ENCODE measurements at regions not wholly inside any gene's neighbourhood (a gene's known extent, or its start where the extent isn't known, plus 50 kb on each side); places are given as distances from the start of the nearest gene placed in this dataset.

DNA sequence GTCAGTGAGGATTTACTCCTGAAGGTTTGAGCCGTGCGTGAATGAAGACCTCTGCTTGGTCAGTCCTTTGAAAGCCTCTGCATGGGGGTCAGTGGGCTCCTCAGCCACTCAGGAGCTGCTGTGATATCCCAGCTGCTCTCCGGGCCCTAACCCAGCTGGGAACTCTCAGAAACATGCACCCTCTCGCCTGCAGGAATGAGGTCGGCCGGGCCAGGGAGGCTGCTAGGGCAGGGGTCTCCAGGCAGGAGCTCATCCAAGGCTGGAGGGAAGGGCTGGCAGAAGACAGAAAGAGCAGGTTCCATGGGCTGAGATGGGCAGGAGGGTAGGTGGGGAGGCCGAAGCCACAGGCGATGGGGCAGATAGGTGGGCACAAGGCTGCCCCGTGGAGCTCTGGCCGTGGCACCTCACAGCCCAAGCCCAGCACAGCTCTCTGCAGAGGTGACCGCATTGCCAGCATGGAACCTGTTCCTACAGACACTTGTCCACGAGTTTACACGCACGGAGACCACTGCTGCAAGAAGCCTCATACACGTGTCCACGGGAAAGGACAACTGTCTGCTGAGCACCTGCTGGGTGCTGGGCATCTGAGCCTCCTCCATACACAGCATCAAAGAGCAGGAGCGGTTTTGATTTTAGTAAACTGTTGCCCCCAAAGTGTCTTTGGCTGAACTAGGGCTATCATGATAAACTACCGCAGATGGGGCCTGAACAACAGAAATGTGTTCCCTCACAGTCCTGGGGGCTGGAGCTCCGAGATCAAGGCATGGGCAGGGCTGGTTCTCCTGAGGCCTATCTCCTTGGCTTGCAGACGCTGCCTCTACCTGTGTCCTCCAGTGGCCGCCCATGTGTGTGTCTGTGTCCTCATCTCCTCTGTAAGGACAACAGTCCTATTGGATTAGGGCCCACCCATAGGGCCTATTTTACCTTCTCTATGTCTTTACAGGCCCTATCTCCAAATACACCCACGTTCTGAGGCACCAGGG is 85.2 kb upstream of the ADAMTS2 start:
- no peaks in the 10 kb centered on the region for H3K79me2 ChIP-seq (ENCODE audit: control insufficient read depth, insufficient read depth, low read length, unreplicated experiment)
- no peak overlapping the region for H3K27ac ChIP-seq (ENCODE audit: low read depth, low read length)
- H3K4me3 ChIP-seq (ENCODE audit: low read depth, low read length), result no peak overlapping the region
- H3K36me3 ChIP-seq (ENCODE audit: insufficient read depth, low read length), result no peaks in the 10 kb centered on the region
- H3K27me3 ChIP-seq (ENCODE audit: insufficient read depth, low read length), result peaks cover 4% of the 10 kb centered on the region
- H2AFZ ChIP-seq (ENCODE audit: low read length, unreplicated experiment), result no peak overlapping the region
- no peaks in the 10 kb centered on the region for H3K4me1 ChIP-seq (ENCODE audit: control insufficient read depth, insufficient read depth, low read length, unreplicated experiment)

DNA sequence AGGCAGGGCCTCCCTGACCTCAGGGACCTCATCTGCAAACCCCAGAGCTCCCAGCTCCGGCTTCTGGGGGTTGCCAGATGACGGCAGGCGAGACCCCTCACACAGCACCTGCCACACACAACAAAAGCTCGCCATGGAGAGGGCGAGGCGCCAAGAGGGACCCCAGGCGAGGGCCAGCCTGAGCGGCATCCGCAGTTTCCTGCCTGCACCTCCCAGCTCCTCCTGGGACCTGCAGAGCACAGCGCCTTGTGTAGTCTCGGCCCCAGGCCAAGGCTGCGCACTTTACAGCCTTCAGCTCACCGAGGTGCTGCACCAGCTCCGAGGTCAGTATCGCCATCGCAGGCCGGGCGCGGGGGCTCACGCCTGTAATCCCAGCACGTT is 82.4 kb upstream of the ADAMTS2 start:
- peaks cover 8% of the 10 kb centered on the region for H3K4me1 ChIP-seq (ENCODE audit: control insufficient read depth, insufficient read depth, low read length, unreplicated experiment)
- no peak overlapping the region for H2AFZ ChIP-seq (ENCODE audit: low read length, unreplicated experiment)
- no peaks in the 10 kb centered on the region for H3K79me2 ChIP-seq (ENCODE audit: control insufficient read depth, insufficient read depth, low read length, unreplicated experiment)
- H3K36me3 ChIP-seq (ENCODE audit: insufficient read depth, low read length), result no peaks in the 10 kb centered on the region
- peaks cover 15% of the 10 kb centered on the region; the same call in 1 of the 2 replicates for H3K27me3 ChIP-seq (ENCODE audit: insufficient read depth, low read length)
- H3K4me3 ChIP-seq (ENCODE audit: low read depth, low read length), result no peak overlapping the region
- H3K27ac ChIP-seq (ENCODE audit: low read depth, low read length), result no peak overlapping the region

DNA sequence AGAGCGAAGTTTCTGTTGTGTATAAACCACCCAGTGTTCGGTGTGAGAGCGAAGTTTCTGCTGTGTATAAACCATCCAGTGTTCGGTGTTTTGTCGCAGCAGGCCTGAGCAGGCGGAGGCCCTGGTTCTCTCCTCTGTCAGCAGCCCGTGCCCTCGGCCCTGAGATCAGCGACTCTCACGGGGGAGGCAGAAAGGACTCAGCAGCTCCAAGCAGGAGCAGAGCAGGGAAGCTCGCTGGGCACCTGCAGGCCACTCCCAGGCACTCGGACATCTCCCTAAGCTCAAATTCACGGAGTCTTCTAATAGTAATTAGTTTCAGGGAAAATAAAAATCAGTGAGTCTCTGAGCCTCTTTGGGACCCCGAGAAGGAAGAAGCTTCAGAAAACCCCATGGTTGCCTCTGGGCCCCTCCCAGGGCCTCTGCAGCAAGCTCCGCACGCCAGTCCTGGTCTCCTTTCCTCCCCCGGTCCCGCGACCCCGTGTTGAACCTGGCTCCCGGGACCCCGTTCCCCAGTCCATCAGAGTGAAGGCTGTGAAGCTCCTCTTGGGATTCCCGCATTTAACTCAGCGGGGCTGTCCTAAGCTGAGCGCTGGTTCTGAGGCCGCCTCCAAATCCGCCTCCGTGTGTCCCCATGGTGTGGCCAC is 81.9 kb upstream of the ADAMTS2 start:
- Histone ChIP-seq H3K27me3 (ENCODE audit: insufficient read depth, low read length) (peaks cover 15% of the 10 kb centered on the region; the same call in 1 of the 2 replicates), H3K4me1 (ENCODE audit: control insufficient read depth, insufficient read depth, low read length, unreplicated experiment) (peaks cover 14% of the 10 kb centered on the region), H3K27ac (ENCODE audit: low read depth, low read length) (no peak overlapping the region), H3K79me2 (ENCODE audit: control insufficient read depth, insufficient read depth, low read length, unreplicated experiment) (no peaks in the 10 kb centered on the region), H3K36me3 (ENCODE audit: insufficient read depth, low read length) (no peaks in the 10 kb centered on the region), H2AFZ (ENCODE audit: low read length, unreplicated experiment) (no peak overlapping the region), H3K4me3 (ENCODE audit: low read depth, low read length) (no peak overlapping the region)

DNA sequence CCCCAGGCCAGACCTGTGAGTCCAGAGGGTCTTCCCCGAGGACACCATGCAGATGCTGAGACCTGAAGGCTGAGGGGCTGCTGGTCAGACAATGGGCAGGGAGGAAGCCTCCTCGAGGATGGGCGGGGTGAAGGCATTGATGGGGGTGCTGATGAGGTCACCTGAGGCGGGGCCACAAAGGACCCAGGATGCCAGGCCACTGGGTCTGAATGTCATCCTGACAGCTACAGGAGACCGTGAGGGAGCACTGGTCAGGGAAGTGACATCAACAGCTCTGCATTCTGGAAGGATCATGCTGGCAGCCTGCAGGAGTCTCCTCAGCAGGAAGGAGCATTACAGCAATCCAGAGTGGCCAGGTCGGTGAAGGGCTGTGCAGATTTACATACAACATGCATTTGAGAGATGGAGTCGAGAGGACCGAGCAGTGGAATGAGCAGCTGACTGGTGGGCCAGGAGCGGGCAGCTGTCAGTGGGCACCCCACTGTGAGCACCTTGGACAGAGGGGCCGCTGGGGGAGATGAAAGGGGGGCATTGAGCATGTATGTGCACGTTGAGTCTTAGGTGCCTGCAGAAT is 77.7 kb upstream of the ADAMTS2 start:
- H3K27me3 ChIP-seq (ENCODE audit: insufficient read depth, low read length), result peaks cover 25% of the 10 kb centered on the region; the same call in 1 of the 2 replicates
- no peaks in the 10 kb centered on the region for H3K79me2 ChIP-seq (ENCODE audit: control insufficient read depth, insufficient read depth, low read length, unreplicated experiment)
- no peak overlapping the region for H3K4me3 ChIP-seq (ENCODE audit: low read depth, low read length)
- peaks cover 18% of the 10 kb centered on the region for H3K4me1 ChIP-seq (ENCODE audit: control insufficient read depth, insufficient read depth, low read length, unreplicated experiment)
- no peak overlapping the region for H2AFZ ChIP-seq (ENCODE audit: low read length, unreplicated experiment)
- H3K27ac ChIP-seq (ENCODE audit: low read depth, low read length), result no peak overlapping the region
- no peaks in the 10 kb centered on the region for H3K36me3 ChIP-seq (ENCODE audit: insufficient read depth, low read length)

DNA sequence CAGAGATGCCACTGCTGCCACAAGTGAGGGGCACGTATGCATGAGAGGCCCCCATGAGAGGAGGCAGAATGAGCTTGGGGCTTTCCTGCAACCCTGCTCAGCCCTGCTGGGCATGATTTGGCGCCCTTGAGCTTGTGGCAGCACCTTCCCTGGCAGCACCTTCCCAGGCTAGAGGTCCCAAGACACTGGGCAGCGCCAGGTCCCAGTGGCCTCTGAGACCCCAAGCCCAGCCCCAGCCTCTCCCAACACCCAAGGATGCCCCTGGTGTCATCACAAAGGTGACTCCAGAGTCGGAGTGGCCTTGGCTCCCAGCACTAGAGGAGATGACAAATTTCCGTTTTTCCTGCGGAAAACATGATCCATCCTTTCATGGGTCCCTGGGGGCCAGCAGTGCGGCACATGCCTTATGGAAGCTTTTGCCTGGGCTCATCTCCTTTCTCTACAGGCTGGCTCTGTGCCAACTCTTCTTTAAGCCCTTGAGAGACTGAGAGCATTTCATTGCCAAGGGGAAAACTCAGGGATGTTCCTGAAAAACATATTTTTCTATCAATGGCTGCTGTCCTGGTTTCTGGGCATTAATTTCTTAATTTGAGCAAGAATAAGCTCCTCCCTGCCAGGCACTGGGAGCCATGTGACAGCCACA is 77.1 kb upstream of the ADAMTS2 start:
- peaks cover 18% of the 10 kb centered on the region for H3K4me1 ChIP-seq (ENCODE audit: control insufficient read depth, insufficient read depth, low read length, unreplicated experiment)
- no peaks in the 10 kb centered on the region for H3K36me3 ChIP-seq (ENCODE audit: insufficient read depth, low read length)
- no peak overlapping the region for H3K4me3 ChIP-seq (ENCODE audit: low read depth, low read length)
- no peaks in the 10 kb centered on the region for H3K79me2 ChIP-seq (ENCODE audit: control insufficient read depth, insufficient read depth, low read length, unreplicated experiment)
- no peak overlapping the region for H3K27ac ChIP-seq (ENCODE audit: low read depth, low read length)
- H3K27me3 ChIP-seq (ENCODE audit: insufficient read depth, low read length), result peaks cover 30% of the 10 kb centered on the region; the same call in 1 of the 2 replicates
- H2AFZ ChIP-seq (ENCODE audit: low read length, unreplicated experiment), result no peak overlapping the region

DNA sequence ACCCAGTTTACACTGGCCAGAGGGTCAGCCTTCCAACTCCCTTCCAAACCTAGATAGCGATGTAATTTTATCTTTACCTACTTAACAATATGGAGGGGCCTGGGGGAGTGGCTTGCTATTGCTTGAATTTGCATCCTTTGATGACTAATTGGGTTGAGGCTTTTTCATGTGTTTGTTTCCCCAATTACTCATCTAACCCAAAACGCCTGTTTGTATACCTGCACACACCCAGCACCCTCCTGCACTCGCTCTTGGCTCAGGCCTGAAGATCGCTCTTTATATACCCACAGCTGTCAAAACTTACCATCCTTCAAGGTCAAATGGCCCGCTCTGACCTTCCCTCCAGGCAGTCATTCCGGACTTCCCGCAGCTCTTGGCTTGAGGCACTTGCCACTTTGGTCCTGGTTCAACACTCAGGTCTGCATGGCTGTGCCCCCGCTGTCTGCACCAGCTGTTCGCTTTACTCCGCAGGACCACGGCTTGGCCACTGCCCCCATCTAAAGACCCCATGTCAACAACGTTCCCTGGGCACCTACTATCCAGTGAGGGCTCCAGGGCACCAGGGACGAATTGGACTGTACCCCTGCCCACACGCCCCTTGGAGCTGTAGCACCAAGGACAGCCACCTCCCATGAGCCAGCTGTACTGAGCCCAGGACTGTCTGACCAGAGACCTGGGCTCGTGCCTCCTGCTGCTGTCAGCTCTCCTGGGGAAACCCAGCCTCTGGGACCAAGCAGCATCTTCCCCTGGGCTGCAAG is 76.1 kb upstream of the ADAMTS2 start:
- peaks cover 18% of the 10 kb centered on the region for H3K4me1 ChIP-seq (ENCODE audit: control insufficient read depth, insufficient read depth, low read length, unreplicated experiment)

DNA sequence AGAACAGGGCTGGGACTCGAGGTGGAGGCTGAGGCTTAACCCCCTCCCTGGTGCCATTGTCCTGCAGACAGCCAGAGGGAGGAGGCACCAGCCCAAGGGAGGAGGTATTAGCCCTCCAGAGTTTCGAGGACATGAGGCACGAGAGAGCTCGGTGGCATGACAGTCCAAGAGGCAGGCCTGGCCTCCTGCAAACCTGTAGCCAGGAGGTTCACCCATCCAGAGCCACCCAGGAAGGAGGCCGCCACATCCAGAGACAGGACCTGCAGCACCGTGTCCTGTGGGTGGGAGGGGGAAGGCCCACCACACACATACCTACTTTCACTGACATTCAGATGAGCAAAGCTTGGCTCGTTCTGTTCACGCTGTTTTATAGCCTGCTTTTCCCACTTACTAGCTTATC is 75.2 kb upstream of the ADAMTS2 start:
- Histone ChIP-seq H3K27me3 (ENCODE audit: insufficient read depth, low read length) (peaks cover 33% of the 10 kb centered on the region; the same call in 1 of the 2 replicates), H3K79me2 (ENCODE audit: control insufficient read depth, insufficient read depth, low read length, unreplicated experiment) (no peaks in the 10 kb centered on the region), H2AFZ (ENCODE audit: low read length, unreplicated experiment) (no peak overlapping the region), H3K27ac (ENCODE audit: low read depth, low read length) (no peak overlapping the region), H3K4me1 (ENCODE audit: control insufficient read depth, insufficient read depth, low read length, unreplicated experiment) (peaks cover 18% of the 10 kb centered on the region), H3K4me3 (ENCODE audit: low read depth, low read length) (no peak overlapping the region), H3K36me3 (ENCODE audit: insufficient read depth, low read length) (no peaks in the 10 kb centered on the region)

More for the DNA sequence above, 76.1 kb upstream of the ADAMTS2 start:
- Histone ChIP-seq H3K36me3 (ENCODE audit: insufficient read depth, low read length) (no peaks in the 10 kb centered on the region), H3K79me2 (ENCODE audit: control insufficient read depth, insufficient read depth, low read length, unreplicated experiment) (no peaks in the 10 kb centered on the region), H3K27ac (ENCODE audit: low read depth, low read length) (no peak overlapping the region), H3K27me3 (ENCODE audit: insufficient read depth, low read length) (peaks cover 36% of the 10 kb centered on the region; the same call in 1 of the 2 replicates), H3K4me3 (ENCODE audit: low read depth, low read length) (no peak overlapping the region), H2AFZ (ENCODE audit: low read length, unreplicated experiment) (no peak overlapping the region)

DNA sequence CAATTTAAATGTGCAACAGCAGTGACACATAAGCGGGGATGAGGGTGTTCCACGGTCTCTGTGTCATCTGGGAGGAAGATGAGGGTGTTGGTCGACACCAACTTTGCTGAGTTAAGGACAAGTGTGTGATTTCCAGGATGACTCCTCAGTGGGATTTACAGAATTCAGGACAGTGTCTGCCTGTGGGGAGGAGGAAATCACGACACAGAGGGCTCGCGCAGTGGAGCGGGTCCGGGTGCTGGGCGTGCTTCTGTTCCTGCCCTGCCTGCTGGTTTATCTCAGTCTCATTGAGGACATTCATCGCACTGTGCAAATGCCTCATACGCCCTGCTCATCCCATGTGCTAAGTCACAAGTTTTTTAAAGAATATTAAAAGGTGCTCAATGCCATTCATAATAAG is 73.7 kb upstream of the ADAMTS2 start:
- H3K4me3 ChIP-seq (ENCODE audit: low read depth, low read length), result no peak overlapping the region
- no peaks in the 10 kb centered on the region for H3K79me2 ChIP-seq (ENCODE audit: control insufficient read depth, insufficient read depth, low read length, unreplicated experiment)
- H3K36me3 ChIP-seq (ENCODE audit: insufficient read depth, low read length), result no peaks in the 10 kb centered on the region
- peaks cover 18% of the 10 kb centered on the region for H3K4me1 ChIP-seq (ENCODE audit: control insufficient read depth, insufficient read depth, low read length, unreplicated experiment)
- H3K27me3 ChIP-seq (ENCODE audit: insufficient read depth, low read length), result peaks cover 26% of the 10 kb centered on the region; the same call in 1 of the 2 replicates
- no peak overlapping the region for H3K27ac ChIP-seq (ENCODE audit: low read depth, low read length)
- no peak overlapping the region for H2AFZ ChIP-seq (ENCODE audit: low read length, unreplicated experiment)

DNA sequence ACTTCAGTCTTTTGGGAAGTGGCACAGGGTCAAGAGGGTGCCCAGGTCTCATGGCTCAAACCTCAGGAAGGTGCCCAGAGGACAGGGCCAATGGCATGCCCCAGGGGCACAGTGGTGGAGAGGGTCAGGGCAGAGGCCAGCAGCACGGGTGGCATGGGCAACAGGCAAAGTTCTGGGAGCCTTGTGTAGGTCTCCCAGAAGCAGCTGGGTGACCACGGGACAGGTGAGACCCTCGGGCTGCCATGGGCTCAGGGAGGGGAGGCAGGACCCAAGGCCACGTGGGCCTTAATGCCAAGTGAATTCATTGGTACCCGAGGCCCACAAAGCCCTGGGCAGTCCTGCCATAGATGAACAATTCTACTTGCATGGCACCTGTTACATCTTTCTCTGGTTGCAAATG is 72.4 kb upstream of the ADAMTS2 start:
- no peak overlapping the region for H3K4me3 ChIP-seq (ENCODE audit: low read depth, low read length)
- no peaks in the 10 kb centered on the region for H3K79me2 ChIP-seq (ENCODE audit: control insufficient read depth, insufficient read depth, low read length, unreplicated experiment)
- no peak overlapping the region for H2AFZ ChIP-seq (ENCODE audit: low read length, unreplicated experiment)
- H3K4me1 ChIP-seq (ENCODE audit: control insufficient read depth, insufficient read depth, low read length, unreplicated experiment), result peaks cover 10% of the 10 kb centered on the region
- no peak overlapping the region for H3K27ac ChIP-seq (ENCODE audit: low read depth, low read length)
- no peaks in the 10 kb centered on the region for H3K36me3 ChIP-seq (ENCODE audit: insufficient read depth, low read length)
- peaks cover 26% of the 10 kb centered on the region; the same call in 1 of the 2 replicates for H3K27me3 ChIP-seq (ENCODE audit: insufficient read depth, low read length)

DNA sequence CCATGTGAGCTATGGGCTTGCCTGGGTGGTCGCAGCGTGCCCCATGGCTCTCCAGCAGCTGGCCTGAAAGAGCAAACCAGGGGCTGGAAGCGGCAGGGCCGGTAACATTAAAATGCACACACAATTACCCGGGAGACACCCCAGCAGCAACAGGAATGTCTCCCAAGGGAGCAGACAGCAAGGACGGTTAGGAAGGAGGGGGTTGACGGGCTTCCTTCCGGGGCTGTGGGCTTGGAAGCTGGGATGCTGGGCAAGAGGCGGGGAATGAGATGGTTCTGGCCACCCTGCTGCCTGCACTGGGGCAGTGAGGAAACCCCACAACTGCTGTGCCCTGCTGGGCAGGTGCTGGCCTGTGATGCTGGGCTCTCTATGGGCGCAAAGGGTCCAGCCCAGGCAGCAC is 71.8 kb upstream of the ADAMTS2 start:
- Histone ChIP-seq H3K79me2 (ENCODE audit: control insufficient read depth, insufficient read depth, low read length, unreplicated experiment) (no peaks in the 10 kb centered on the region), H3K27me3 (ENCODE audit: insufficient read depth, low read length) (peaks cover 26% of the 10 kb centered on the region; the same call in 1 of the 2 replicates), H3K36me3 (ENCODE audit: insufficient read depth, low read length) (no peaks in the 10 kb centered on the region), H2AFZ (ENCODE audit: low read length, unreplicated experiment) (no peak overlapping the region), H3K27ac (ENCODE audit: low read depth, low read length) (no peak overlapping the region), H3K4me3 (ENCODE audit: low read depth, low read length) (no peak overlapping the region), H3K4me1 (ENCODE audit: control insufficient read depth, insufficient read depth, low read length, unreplicated experiment) (peaks cover 3% of the 10 kb centered on the region)

All from ACC112 (cell line).